MCF 10A (cell line): ENCODE measurements at regions not wholly inside any gene's neighbourhood (a gene's known extent, or its start where the extent isn't known, plus 50 kb on each side); places are given as distances from the start of the nearest gene placed in this dataset.

Experiments
- BruUV-seq: library from RNA; stranded (reverse); fragments of 400-500 nt; replicated peaks from 2 replicates; lab custom pipeline; 2021; lab: Mats Ljungman, UMichigan
- CTCF ChIA-PET: fragments of 300-600 bp; sonication (Branson Sonifier 250); formaldehyde crosslinking; extraction: SDS; loops from one replicate; lab custom pipeline; 2021; ENCODE audit warnings: antibody characterized with exemption, inconsistent platforms; lab: Yijun Ruan, JAX
- POLR2A ChIA-PET: fragments of 300-600, 350-650 bp; sonication (Branson Sonifier 250); formaldehyde crosslinking; extraction: SDS; loops from one replicate; lab custom pipeline; 2020; ENCODE audit warnings: antibody characterized with exemption, inconsistent platforms; lab: Yijun Ruan, JAX
- DNase-seq: peaks from one replicate; pipeline ENCODE4 v3.0.0-alpha.2; 2018; ENCODE audit not compliant: unreplicated experiment
- H3K27ac Mint-ChIP-seq: one replicate; pipeline ENCODE4 v1.8.0; 2022; ENCODE audit warnings: mild to moderate bottlenecking, low read depth, mixed read lengths; ENCODE audit not compliant: unreplicated experiment
- H3K27me3 Mint-ChIP-seq: one replicate; pipeline ENCODE4 v1.8.0; 2022; ENCODE audit warnings: mixed read lengths; ENCODE audit not compliant: insufficient read depth, unreplicated experiment
- H3K36me3 Mint-ChIP-seq: one replicate; pipeline ENCODE4 v1.8.0; 2022; ENCODE audit warnings: mild to moderate bottlenecking, moderate library complexity, mixed read lengths; ENCODE audit not compliant: insufficient read depth, unreplicated experiment
- H3K4me1 Mint-ChIP-seq: one replicate; pipeline ENCODE4 v1.8.0; 2022; ENCODE audit warnings: mixed read lengths; ENCODE audit not compliant: insufficient read depth, unreplicated experiment
- H3K4me3 Mint-ChIP-seq: one replicate; pipeline ENCODE4 v1.8.0; 2022; ENCODE audit warnings: mild to moderate bottlenecking, moderate library complexity, mixed read lengths; ENCODE audit not compliant: unreplicated experiment
- H3K9me3 Mint-ChIP-seq: one replicate; pipeline ENCODE4 v1.8.0; 2022; ENCODE audit warnings: mixed read lengths; ENCODE audit not compliant: unreplicated experiment
- CTCF ChIP-seq: fragments of 200-600 bp; IDR thresholded peaks from one replicate; pipeline ENCODE4 v1.8.0; 2022; ENCODE audit warnings: antibody characterized with exemption, mild to moderate bottlenecking; ENCODE audit not compliant: unreplicated experiment
- intact Hi-C: fragments of 100-400 bp; cut with micrococcal nuclease; formaldehyde crosslinking; loops from 2 replicates; pipeline ENCODE4 v1.14.1; 2022

GRCh38 chr1:91129017-91129416, 107.2 kb upstream of the ZNF644 start:
- ChIA-PET CTCF (interaction anchor here (0.6 to 2.5 kb wide), 2 partner anchors 36 to 1162 kb away, joined by 5 to 11 read pairs; no protein-coding TSS in a partner anchor), POLR2A (interaction anchor here (0.6 kb wide), 1 partner anchor 162 kb away, joined by 4 read pairs; no protein-coding TSS in a partner anchor)
- Mint-ChIP-seq H3K36me3 (no peaks in the 10 kb centered on the region), H3K27me3 (peaks cover 24% of the 10 kb centered on the region), H3K9me3 (no peaks in the 10 kb centered on the region), H3K4me3 (no peak overlapping the region), H3K4me1 (no peaks in the 10 kb centered on the region), H3K27ac (no peak overlapping the region)
- TF ChIP-seq CTCF, result no peak
- no peak for DNase-seq
- intact Hi-C loops, result no loop called here
- no TSS peak for BruUV-seq

GRCh38 chr1:91124989-91125417, 103.2 kb upstream of the ZNF644 start:
- Mint-ChIP-seq H3K9me3 (no peaks in the 10 kb centered on the region), H3K36me3 (no peaks in the 10 kb centered on the region), H3K4me1 (peaks cover 14% of the 10 kb centered on the region), H3K4me3 (no peak overlapping the region), H3K27ac (no peak overlapping the region), H3K27me3 (no peaks in the 10 kb centered on the region)
- POLR2A ChIA-PET, result no interaction called here
- BruUV-seq, result no TSS peak
- CTCF ChIA-PET, result interaction anchor here (0.7 to 1.7 kb wide), 3 partner anchors 41 to 404 kb away, joined by 3 to 8 read pairs (median 4); no protein-coding TSS in a partner anchor
- no peak for DNase-seq
- intact Hi-C loops, result no loop called here
- no peak for TF ChIP-seq CTCF

- no peak overlapping the region for H3K4me3 Mint-ChIP-seq
- peaks cover 14% of the 10 kb centered on the region for H3K4me1 Mint-ChIP-seq
- BruUV-seq, result no TSS peak
- no peak overlapping the region for H3K27ac Mint-ChIP-seq
- no peaks in the 10 kb centered on the region for H3K36me3 Mint-ChIP-seq
- POLR2A ChIA-PET, result no interaction called here
- no peak for DNase-seq
- H3K9me3 Mint-ChIP-seq, result no peaks in the 10 kb centered on the region
- TF ChIP-seq CTCF, result no peak
- intact Hi-C loops, result no loop called here
- CTCF ChIA-PET, result interaction anchor here (0.7 to 1.7 kb wide), 3 partner anchors 41 to 403 kb away, joined by 3 to 8 read pairs (median 4); no protein-coding TSS in a partner anchor
- H3K27me3 Mint-ChIP-seq, result no peaks in the 10 kb centered on the region
Observed at GRCh38 chr1:91124290-91124985, 102.6 kb upstream of the ZNF644 start.

- BruUV-seq, result no TSS peak
- intact Hi-C loops, result no loop called here
- peaks cover 14% of the 10 kb centered on the region for H3K4me1 Mint-ChIP-seq
- no peaks in the 10 kb centered on the region for H3K27me3 Mint-ChIP-seq
- CTCF ChIA-PET, result interaction anchor here (0.5 to 1.7 kb wide), 3 partner anchors 42 to 988 kb away, joined by 3 to 8 read pairs (median 4); no protein-coding TSS in a partner anchor
- POLR2A ChIA-PET, result no interaction called here
- TF ChIP-seq CTCF, result no peak
- no peak for DNase-seq
- no peaks in the 10 kb centered on the region for H3K9me3 Mint-ChIP-seq
- no peak overlapping the region for H3K4me3 Mint-ChIP-seq
- H3K27ac Mint-ChIP-seq, result no peak overlapping the region
- no peaks in the 10 kb centered on the region for H3K36me3 Mint-ChIP-seq
Observed at GRCh38 chr1:91123773-91124172, 101.9 kb upstream of the ZNF644 start.
